Kidney epithelial cell (primary cell): ENCODE measurements at regions not wholly inside any gene's neighbourhood (a gene's known extent, or its start where the extent isn't known, plus 50 kb on each side); places are given as distances from the start of the nearest gene placed in this dataset.
A peak's percentile ranks its signal among the peaks of the same experiment; 100 is the strongest.

Experiments
- DNase-seq: peaks from one replicate; pipeline ENCODE4 v3.0.0-alpha.2; 2010; ENCODE audit warnings: low read depth
- H3K27me3 ChIP-seq: 2 replicates; pipeline ENCODE4 v1.6.0; 2011; ENCODE audit warnings: low read length; ENCODE audit not compliant: control insufficient read depth, insufficient read depth
- H3K36me3 ChIP-seq: 2 replicates; pipeline ENCODE4 v1.5.1; 2011; ENCODE audit warnings: low read length; ENCODE audit not compliant: control insufficient read depth, insufficient read depth
- H3K4me3 ChIP-seq: 2 replicates; pipeline ENCODE4 v1.5.1; 2011; ENCODE audit warnings: low read depth, mild to moderate bottlenecking, control low read depth, low read length
- CTCF ChIP-seq: IDR thresholded peaks from 2 replicates; pipeline ENCODE4 v1.5.1; 2011; ENCODE audit warnings: mild to moderate bottlenecking, moderate library complexity, low read length, control low read depth, inconsistent platforms; ENCODE audit not compliant: insufficient read depth, poor library complexity, severe bottlenecking

DNA sequence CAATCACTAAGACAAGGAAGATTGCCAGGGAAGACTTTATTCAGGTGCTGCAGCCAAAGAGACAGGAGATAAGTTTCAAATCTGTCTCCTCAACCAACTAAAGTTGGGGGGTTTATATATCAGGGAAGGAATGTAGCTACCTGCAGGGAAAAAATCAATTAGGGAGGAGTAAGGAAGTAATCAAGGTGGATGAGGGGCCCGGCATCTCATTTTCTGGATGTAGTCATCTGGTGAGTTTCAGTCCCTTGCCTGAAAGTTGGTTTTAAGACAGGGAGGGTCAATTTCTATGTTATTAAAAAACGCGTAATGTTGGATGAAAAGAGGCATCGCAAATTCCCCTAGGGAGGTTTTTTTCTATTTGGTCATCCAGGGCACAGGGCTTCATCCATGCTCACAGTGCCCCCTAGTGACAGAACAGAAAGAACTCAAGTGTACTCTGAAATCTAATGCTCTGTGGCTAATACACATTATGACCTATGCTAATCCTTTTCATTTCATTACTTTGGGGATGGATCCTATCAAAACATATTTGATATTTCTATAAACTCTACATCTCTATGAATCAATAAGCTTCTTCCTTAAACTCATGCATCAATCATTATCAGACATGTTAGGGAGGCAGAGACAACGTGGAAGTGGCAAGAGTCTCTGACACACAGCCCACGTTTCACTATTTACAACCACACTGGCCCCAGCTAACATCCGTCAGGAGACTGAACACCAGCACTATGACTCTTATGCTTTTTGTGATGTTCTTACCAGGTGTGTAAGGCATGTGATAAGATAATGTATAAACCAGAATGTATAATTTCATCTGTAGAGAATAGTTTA lies 1577.0 kb upstream of the TENM3 start:
- TF ChIP-seq CTCF, result peak; percentile 76
- peak; percentile 29 for DNase-seq
- no peak overlapping the region for H3K4me3 ChIP-seq

GRCh38 chr4:180668732-180669131 lies 1574.5 kb upstream of the TENM3 start:
- no peaks in the 10 kb centered on the region for H3K36me3 ChIP-seq
- H3K27me3 ChIP-seq, result no peaks in the 10 kb centered on the region
- H3K4me3 ChIP-seq, result no peak overlapping the region
- no peak for TF ChIP-seq CTCF
- no peak for DNase-seq

More for the DNA sequence above, 1577.0 kb upstream of the TENM3 start:
- Histone ChIP-seq H3K36me3 (no peaks in the 10 kb centered on the region), H3K27me3 (no peaks in the 10 kb centered on the region)

GRCh38 chr4:180669680-180670079 lies 1573.5 kb upstream of the TENM3 start:
- peak; percentile 93 for DNase-seq
- no peak for TF ChIP-seq CTCF
- Histone ChIP-seq H3K36me3 (no peaks in the 10 kb centered on the region), H3K4me3 (no peak overlapping the region), H3K27me3 (no peaks in the 10 kb centered on the region)

DNA sequence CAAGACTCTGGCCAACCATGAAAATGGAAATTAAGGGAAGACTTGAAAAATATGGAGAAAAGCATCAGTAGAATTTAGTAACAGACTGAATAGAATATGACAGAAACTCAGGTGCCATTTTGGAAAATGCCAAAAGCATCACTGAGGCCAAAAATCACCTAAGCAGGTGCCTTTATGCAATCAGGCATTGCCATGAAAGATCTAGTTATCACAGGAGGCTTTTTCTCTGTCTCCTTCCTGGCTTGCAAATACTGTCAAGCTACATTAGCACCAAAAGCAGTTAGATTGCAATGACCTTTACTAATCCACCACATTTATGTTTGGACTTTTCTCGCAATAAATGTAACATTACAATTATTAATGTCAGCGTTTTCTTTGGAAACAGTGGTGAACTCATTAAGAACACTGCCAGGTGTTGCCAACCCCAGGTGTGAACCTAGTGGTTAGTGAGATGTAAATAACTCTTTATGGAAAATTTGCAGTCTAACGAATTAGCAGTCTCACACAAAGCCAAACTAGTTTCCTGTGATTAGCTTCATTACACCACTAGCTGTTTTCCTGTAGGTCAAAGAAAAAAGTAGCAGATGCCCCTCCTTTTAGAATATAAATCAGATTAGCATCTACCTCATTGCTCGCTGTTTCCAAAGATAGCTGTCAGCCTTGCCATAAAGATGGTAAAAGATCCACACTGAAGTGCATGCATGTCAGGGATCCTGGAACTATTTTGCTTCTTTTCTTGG lies 1568.4 kb upstream of the TENM3 start:
- H3K27me3 ChIP-seq, result no peaks in the 10 kb centered on the region
- no peak for TF ChIP-seq CTCF
- no peak for DNase-seq
- no peak overlapping the region for H3K4me3 ChIP-seq
- no peaks in the 10 kb centered on the region for H3K36me3 ChIP-seq

DNA sequence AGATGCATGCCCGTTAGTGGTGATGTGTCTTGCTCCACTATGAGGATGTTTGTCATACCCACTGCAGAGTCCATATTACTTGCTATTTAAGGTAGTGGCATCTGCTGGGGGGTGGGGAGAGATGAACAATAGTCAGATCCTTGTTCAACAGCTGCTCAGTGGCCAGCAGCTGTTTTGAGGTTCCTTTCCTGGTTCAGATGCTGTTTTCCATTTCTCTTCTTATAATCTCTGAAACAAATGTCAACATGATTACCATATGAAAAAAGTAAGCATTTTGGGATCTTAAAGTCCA lies 1567.9 kb upstream of the TENM3 start:
- DNase-seq, result no peak
- no peak for TF ChIP-seq CTCF
- H3K36me3 ChIP-seq, result no peaks in the 10 kb centered on the region
- H3K27me3 ChIP-seq, result no peaks in the 10 kb centered on the region
- H3K4me3 ChIP-seq, result no peak overlapping the region
